Brain microvascular endothelial cell (primary cell): ENCODE measurements at regions not wholly inside any gene's neighbourhood (a gene's known extent, or its start where the extent isn't known, plus 50 kb on each side); places are given as distances from the start of the nearest gene placed in this dataset.

Experiments
- DNase-seq: peaks from one replicate; pipeline ENCODE4 v3.0.0-alpha.2; 2020
- H3K27ac ChIP-seq: fragments of 250-450 bp; sonication (Bioruptor Pico); 2 replicates; pipeline ENCODE4 v1.5.1; 2020; ENCODE audit warnings: mild to moderate bottlenecking, moderate library complexity
- H3K27me3 ChIP-seq: fragments of 250-450 bp; sonication (Bioruptor Pico); replicated peaks from 2 replicates; pipeline ENCODE4 v1.5.1; 2020; ENCODE audit warnings: mild to moderate bottlenecking
- H3K36me3 ChIP-seq: fragments of 250-450 bp; sonication (Bioruptor Pico); replicated peaks from 2 replicates; pipeline ENCODE4 v1.5.1; 2020; ENCODE audit warnings: mild to moderate bottlenecking
- H3K4me3 ChIP-seq: 2 replicates; pipeline ENCODE4 v1.5.1; 2011; ENCODE audit warnings: low read depth, mild to moderate bottlenecking, control low read depth, low read length, moderate library complexity
- in situ Hi-C: cut with HindIII; loops from 2 replicates; pipeline ENCODE4 v1.10.0; 2017; ENCODE audit warnings: low sequenced_read_pairs, low pct_ligation_motif_present
- TF ChIP-seq, protein P1 (sequence below): IDR thresholded peaks from 2 replicates; pipeline ENCODE4 v1.5.1; 2011; ENCODE audit warnings: low read depth, mild to moderate bottlenecking, moderate library complexity, low read length, control low read depth, inconsistent platforms; ENCODE audit errors: missing control alignments

DNA sequence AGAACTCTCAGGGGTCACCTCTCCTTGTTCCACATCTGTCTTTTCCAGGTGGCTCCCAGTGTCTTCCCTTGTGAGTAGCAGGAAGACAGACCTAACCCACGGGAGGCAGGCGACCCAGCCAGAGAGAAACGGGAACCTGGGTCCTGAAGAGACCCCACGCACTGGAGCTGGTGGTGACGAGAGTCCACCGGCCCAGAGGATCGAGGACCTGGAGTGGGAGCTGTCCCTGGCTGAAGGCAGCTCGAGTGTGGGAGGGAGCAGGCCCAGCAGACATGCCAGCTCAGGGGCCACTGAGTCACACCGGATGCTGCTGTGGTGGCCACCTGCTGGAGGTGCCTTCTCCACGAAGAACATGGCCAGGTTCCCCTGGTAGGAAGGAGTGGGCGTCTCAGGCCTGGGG is 66.5 kb upstream of the ATP12A start:
- Histone ChIP-seq H3K36me3 (no peaks in the 10 kb centered on the region), H3K4me3 (no peak overlapping the region), H3K27me3 (no peaks in the 10 kb centered on the region), H3K27ac (no peak overlapping the region)
- no peak for DNase-seq
- TF ChIP-seq, protein P1, sequence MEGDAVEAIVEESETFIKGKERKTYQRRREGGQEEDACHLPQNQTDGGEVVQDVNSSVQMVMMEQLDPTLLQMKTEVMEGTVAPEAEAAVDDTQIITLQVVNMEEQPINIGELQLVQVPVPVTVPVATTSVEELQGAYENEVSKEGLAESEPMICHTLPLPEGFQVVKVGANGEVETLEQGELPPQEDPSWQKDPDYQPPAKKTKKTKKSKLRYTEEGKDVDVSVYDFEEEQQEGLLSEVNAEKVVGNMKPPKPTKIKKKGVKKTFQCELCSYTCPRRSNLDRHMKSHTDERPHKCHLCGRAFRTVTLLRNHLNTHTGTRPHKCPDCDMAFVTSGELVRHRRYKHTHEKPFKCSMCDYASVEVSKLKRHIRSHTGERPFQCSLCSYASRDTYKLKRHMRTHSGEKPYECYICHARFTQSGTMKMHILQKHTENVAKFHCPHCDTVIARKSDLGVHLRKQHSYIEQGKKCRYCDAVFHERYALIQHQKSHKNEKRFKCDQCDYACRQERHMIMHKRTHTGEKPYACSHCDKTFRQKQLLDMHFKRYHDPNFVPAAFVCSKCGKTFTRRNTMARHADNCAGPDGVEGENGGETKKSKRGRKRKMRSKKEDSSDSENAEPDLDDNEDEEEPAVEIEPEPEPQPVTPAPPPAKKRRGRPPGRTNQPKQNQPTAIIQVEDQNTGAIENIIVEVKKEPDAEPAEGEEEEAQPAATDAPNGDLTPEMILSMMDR = no peak
- in situ Hi-C loops = no loop called here

DNA sequence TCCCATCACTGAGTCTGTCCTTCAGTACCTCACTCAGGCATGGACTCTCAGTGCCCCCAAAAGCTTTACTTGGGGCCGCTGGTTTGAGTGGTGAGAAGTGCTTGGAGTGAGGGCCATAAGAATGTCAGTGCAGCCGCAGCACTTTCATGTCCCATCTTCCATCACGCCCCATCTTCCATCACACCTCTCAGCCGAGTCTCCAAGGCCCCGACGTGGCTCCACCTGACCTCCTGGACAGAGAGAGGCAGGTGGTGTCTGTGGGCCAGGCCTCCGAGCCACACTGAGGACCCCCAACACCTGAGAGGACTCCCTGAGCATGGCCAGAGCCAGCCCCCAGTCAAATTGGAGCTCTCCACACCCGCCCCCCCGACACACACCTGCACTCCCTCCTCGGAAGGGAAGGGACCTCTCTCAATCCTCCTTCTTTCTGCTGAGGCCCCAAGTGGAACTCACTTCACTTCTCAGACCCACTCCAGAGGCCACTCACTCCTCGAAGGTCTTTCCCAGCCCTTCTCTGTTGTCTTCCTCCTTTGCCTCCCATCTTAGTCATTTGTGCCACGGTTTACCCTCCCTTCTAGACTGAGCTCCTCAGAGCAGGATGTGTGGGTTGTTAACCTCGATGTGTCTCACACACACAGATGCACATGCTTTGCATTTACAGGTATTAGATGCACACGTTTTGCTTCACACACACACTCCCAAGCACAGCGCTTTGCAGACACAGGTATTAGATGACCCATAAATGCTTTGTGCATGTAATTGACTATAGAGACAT is 65.7 kb upstream of the ATP12A start:
- H3K27me3 ChIP-seq = no peaks in the 10 kb centered on the region
- DNase-seq = no peak
- in situ Hi-C loops = no loop called here
- TF ChIP-seq, protein P1 = no peak
- no peak overlapping the region for H3K27ac ChIP-seq
- H3K4me3 ChIP-seq = no peak overlapping the region
- no peaks in the 10 kb centered on the region for H3K36me3 ChIP-seq

DNA sequence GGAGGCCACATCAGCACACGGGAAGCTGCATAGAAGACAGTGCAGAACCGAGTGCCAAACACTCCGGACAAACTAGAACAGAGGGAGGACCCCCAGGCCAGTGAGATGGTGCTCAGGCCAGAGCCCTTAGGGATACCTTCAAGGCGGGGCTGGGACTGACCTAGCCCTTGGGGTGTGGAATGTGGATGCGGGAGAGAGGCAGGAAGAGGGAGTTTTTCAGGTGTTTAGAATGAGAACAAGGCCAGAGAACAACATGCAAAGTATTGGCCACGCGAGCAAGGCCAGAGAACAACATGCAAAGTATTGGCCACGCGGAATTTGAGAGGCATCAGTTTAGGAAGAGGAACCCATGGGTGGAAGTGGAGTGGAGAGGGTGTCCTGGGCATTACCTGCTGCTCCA is 65.1 kb upstream of the ATP12A start:
- Histone ChIP-seq H3K4me3 (no peak overlapping the region), H3K36me3 (no peaks in the 10 kb centered on the region), H3K27ac (no peak overlapping the region), H3K27me3 (no peaks in the 10 kb centered on the region)
- DNase-seq = no peak
- in situ Hi-C loops = no loop called here
- TF ChIP-seq, protein P1 = no peak

DNA sequence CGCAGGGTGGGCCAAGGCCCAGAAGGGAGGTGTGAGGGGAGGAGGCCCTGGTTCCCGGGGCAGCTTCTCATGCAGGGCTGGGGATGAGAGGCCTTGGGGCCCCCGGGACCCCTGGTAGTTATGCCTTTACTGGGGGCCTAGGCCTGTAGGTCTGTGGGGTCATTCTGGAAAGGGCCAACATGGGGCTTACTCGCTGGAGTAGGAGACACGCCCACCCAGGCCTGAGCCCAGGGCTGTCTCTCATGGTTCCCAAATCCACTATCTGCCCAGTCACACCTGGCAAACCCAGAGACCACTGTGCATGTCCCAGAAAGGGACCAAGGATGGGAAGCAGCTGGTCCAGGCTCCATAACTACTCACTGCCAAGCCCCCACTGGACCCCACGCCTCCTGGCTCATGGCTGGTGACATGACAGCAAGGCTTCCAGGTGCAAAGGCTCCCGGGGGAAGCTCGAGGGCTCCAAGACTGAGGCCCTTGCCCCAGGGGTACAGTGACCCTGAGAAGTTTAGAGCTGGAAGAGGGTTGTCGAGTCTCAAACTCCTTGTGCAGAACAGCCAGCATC is 64.2 kb upstream of the ATP12A start:
- H3K4me3 ChIP-seq = no peak overlapping the region
- no peak overlapping the region for H3K27ac ChIP-seq
- no peak for DNase-seq
- in situ Hi-C loops = no loop called here
- TF ChIP-seq, protein P1 = no peak
- H3K27me3 ChIP-seq = no peaks in the 10 kb centered on the region
- H3K36me3 ChIP-seq = no peaks in the 10 kb centered on the region

DNA sequence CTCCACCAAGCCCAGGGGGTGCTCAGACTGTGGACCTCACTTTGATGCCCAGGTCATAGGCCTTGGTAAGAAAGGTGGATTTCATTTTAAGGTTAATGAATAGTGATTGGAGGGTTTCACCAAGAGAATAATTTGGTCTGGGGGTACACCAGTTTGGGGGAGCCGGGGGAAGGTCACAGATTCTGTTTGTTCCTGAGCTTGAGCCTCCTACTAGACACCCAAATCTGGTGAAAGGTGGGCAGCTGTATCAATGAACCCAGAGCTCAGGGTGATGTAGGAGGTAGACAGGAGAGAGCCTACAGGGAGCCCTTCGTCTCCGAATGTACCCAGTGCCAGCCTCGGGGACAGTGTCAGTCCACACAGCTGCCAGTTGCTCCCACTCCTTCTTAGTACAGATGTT is 63.7 kb upstream of the ATP12A start:
- H3K27me3 ChIP-seq = no peaks in the 10 kb centered on the region
- in situ Hi-C loops = no loop called here
- H3K36me3 ChIP-seq = no peaks in the 10 kb centered on the region
- no peak overlapping the region for H3K4me3 ChIP-seq
- TF ChIP-seq, protein P1 = no peak
- DNase-seq = no peak
- no peak overlapping the region for H3K27ac ChIP-seq
